Ovary (tissue), 7 donors: ENCODE measurements at regions not wholly inside any gene's neighbourhood (a gene's known extent, or its start where the extent isn't known, plus 50 kb on each side); places are given as distances from the start of the nearest gene placed in this dataset.

Source experiments
- DNase-seq, 5 donors: peaks; one replicate each; pipeline ENCODE4 v3.0.0-alpha.2; 2019 to 2020
- H3K27ac ChIP-seq, 2 donors: fragments of 200-600 bp; one replicate each; pipeline versions ENCODE4 v1.5.1 to v1.8.0; 2019 to 2022
- H3K27me3 ChIP-seq: fragments of 200-600 bp; one replicate; pipeline ENCODE4 v1.8.0; 2022
- H3K36me3 ChIP-seq: fragments of 200-600 bp; sonication (generic); one replicate; pipeline ENCODE4 v1.5.1; 2019
- H3K4me1 ChIP-seq: one replicate; pipeline ENCODE4 v1.8.1; 2013; ENCODE audit warnings: mild to moderate bottlenecking, moderate library complexity; ENCODE audit not compliant: insufficient read depth
- H3K4me3 ChIP-seq: fragments of 200-600 bp; sonication (generic); one replicate; pipeline ENCODE4 v1.5.1; 2017
- H3K9me3 ChIP-seq, 2 donors: fragments of 200-600 bp in 1 of 2; sonication (generic) in 1 of 2; one replicate each; pipeline versions ENCODE4 v1.5.1 to v1.8.1; 2013 to 2019; ENCODE audit warnings: mild to moderate bottlenecking in 1 of 2, moderate library complexity in 1 of 2
- EP300 ChIP-seq: sonication (generic); formaldehyde crosslinking; IDR thresholded peaks from one replicate; pipeline ENCODE4 v1.6.1; 2017; ENCODE audit warnings: antibody characterized with exemption
- POLR2A ChIP-seq: fragments of 450-650 bp; IDR thresholded peaks from one replicate; pipeline ENCODE4 v1.6.1; 2017; ENCODE audit warnings: antibody characterized with exemption, mild to moderate bottlenecking, moderate library complexity
- WGBS, 3 donors: extraction: QIAGEN DNeasy Blood & Tissue Kit in 1 of 3; methylation state at CpG; one replicate each; pipeline versions ENCODE4 v1.1.5 to v1.1.7; 2013 to 2017; 5-methylcytosine and 5-hydroxymethylcytosine counted together
- intact Hi-C, 4 donors: fragments of 100-400 bp; cut with DNase I; formaldehyde crosslinking; loops; one replicate each; pipeline versions ENCODE4 v1.11.0 to v1.15.1; 2022 to 2023
- TF ChIP-seq, protein P1 (sequence below), 3 donors: fragments of 450-650 bp in 2 of 3; fragments of 200-600 bp in 1 of 3; IDR thresholded peaks; one replicate each; pipeline versions ENCODE4 v1.5.1 to v1.8.0; 2016 to 2022; ENCODE audit warnings: antibody characterized with exemption in 3 of 3, mild to moderate bottlenecking in 1 of 3
- donor health status: DM: no; HTN: no; CAD: no; lungs with moderate emphysema.
- donor health status: DM: no; HTN: no; CAD: no.
- donor health status: Bipolar disorder and iron deficiency.
- donor health status: DM: no; HTN: no; CAD: no.
- donor health status: DM: yes; HTN: yes; CAD: no.

DNA sequence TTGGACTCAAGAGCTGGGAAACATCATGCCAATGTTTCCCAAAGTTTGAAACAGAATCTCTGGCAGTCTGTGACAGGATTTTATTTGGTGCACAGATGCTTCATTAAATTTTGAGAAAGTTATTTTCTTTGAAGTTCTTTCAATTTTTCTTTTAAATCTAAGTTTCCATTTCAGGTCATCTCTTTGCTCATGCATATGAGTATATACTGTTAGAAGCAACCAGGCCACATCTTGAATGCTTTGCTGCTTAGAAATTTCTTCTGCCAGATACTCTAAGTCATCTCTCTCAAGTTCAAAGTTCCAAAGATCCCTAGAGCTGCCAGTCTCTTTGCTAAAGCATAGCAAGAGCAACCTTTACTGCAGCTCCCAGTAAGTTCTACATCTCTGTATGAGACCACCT, 59.1 kb upstream of the CCDC28A start:
- Histone ChIP-seq H3K4me3 (no peak overlapping the region), H3K27ac (no peak overlapping the region)
- intact Hi-C loops = no loop called here

DNA sequence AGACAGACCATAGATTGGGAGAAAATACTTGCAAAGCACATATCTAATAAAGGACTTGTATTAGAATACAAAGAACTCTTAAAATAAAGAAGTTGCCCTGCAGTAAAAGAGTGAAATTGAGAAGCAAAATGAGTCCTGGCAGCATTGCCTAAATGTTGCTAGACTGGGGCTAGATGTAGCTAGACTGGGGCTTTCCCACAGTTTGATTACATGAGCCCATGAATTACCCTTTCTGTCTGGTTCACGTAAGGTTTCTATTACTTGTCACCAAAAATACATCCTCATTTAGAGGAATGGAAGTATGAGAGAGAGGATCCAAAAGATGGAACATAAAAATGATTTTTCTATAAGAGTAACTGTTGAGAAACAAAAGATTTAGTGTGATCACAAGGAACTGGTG, 57.6 kb upstream of the CCDC28A start:
- TF ChIP-seq, protein P1, sequence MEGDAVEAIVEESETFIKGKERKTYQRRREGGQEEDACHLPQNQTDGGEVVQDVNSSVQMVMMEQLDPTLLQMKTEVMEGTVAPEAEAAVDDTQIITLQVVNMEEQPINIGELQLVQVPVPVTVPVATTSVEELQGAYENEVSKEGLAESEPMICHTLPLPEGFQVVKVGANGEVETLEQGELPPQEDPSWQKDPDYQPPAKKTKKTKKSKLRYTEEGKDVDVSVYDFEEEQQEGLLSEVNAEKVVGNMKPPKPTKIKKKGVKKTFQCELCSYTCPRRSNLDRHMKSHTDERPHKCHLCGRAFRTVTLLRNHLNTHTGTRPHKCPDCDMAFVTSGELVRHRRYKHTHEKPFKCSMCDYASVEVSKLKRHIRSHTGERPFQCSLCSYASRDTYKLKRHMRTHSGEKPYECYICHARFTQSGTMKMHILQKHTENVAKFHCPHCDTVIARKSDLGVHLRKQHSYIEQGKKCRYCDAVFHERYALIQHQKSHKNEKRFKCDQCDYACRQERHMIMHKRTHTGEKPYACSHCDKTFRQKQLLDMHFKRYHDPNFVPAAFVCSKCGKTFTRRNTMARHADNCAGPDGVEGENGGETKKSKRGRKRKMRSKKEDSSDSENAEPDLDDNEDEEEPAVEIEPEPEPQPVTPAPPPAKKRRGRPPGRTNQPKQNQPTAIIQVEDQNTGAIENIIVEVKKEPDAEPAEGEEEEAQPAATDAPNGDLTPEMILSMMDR (IDR thresholded peaks at IDR 0.05) = no peak
- TF ChIP-seq EP300 (no peak), POLR2A (no peak)
- no peaks in the 10 kb centered on the region for H3K36me3 ChIP-seq
- H3K27me3 ChIP-seq = no peaks in the 10 kb centered on the region
- H3K4me3 ChIP-seq = no peak overlapping the region
- H3K27ac ChIP-seq = no peak overlapping the region
- intact Hi-C loops = no loop called here
- H3K9me3 ChIP-seq = no peaks in the 10 kb centered on the region
- WGBS, 3 donors = 80 to 93% (median 82%) methylated on average over 1 of the region's 1 CpG
- no peak for DNase-seq
- no peaks in the 10 kb centered on the region for H3K4me1 ChIP-seq

More for the DNA sequence above, 59.1 kb upstream of the CCDC28A start:
- Histone ChIP-seq H3K36me3 (no peaks in the 10 kb centered on the region), H3K27me3 (no peaks in the 10 kb centered on the region), H3K9me3 (no peaks in the 10 kb centered on the region), H3K4me1 (no peaks in the 10 kb centered on the region)
- no peak for DNase-seq
- no peak for TF ChIP-seq POLR2A
- TF ChIP-seq EP300 = no peak
- TF ChIP-seq, protein P1 (IDR thresholded peaks at IDR 0.05) = no peak

DNA sequence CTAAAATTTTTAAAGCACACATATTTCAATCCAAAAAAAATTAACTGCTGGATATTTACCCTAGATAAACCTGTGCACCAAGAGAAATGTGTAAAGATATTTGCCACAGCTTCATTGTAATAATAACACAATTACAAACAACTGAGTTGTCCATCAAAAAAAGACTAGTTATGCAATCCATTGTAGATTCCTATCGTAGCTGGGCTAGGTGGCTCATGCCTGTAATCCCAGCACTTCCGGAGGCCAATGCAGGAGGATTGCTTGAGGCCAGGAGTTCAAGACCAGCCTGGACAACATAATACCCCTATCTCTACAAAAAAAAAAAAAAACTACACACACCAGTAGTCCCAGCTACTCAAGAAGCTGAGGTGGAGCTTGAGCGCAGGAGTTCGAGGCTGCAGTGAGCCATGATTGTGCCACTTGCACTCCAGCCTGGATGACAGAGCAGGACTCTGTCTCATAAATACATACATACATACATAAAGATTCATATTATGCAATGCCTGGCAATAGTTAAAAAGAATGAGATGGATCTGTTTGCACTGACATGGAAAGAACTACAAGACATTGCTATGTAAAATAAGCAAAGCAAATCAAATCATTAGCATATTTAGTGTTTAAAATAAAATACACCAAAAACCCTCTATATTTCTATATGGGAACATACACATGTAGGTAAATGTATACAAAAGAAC, 56.5 kb upstream of the CCDC28A start:
- Histone ChIP-seq H3K4me3 (no peak overlapping the region), H3K36me3 (no peaks in the 10 kb centered on the region), H3K27ac (no peak overlapping the region), H3K27me3 (no peaks in the 10 kb centered on the region), H3K9me3 (no peaks in the 10 kb centered on the region), H3K4me1 (no peaks in the 10 kb centered on the region)
- intact Hi-C loops = no loop called here
- no peak for DNase-seq
- WGBS, 3 donors = 85 to 91% (median 91%) methylated on average over 4 of the region's 4 CpGs
- TF ChIP-seq, protein P1 (IDR thresholded peaks at IDR 0.05) = no peak
- no peak for TF ChIP-seq POLR2A
- TF ChIP-seq EP300 = no peak

DNA sequence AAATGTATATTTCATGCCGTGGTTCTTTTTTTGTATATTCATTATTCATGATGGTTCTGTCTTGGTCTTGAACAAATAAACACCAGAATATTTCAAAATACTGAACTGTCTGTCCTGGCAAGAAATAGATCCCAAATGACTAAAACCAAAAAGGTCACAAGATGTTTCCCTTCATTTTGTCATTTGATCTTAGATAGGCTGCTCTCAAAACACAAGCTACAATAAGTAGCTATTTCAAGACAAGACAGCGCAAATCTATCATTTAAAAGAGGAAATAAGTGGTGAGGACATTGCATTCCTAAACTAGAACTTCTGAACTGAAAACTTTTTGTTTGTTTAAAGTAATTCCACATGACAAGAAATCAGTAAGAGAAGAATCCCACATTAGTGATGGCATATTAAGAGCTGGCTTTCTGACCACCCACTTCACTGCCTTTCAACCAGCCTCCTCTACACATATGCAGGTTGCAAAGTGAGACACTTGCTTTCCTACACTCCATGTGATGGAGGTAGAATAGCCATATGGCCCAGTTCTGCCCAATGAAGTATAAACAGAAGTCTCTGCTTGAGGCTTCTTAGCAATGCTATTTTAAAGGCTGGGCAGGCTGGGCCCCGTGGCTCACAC, 54.4 kb upstream of the CCDC28A start:
- WGBS, 3 donors = 64 to 73% (median 68%) methylated on average over 3 of the region's 3 CpGs

More for the DNA sequence above, 54.4 kb upstream of the CCDC28A start:
- H3K9me3 ChIP-seq = no peaks in the 10 kb centered on the region
- H3K27me3 ChIP-seq = no peaks in the 10 kb centered on the region
- DNase-seq = no peak
- intact Hi-C loops = no loop called here
- no peak overlapping the region for H3K27ac ChIP-seq
- H3K4me3 ChIP-seq = no peak overlapping the region
- H3K36me3 ChIP-seq = no peaks in the 10 kb centered on the region
- H3K4me1 ChIP-seq = no peaks in the 10 kb centered on the region
- no peak for TF ChIP-seq POLR2A
- TF ChIP-seq EP300 = no peak
- TF ChIP-seq, protein P1 (IDR thresholded peaks at IDR 0.05) = no peak
